CD14-positive monocyte (primary cell): ENCODE measurements at regions not wholly inside any gene's neighbourhood (a gene's known extent, or its start where the extent isn't known, plus 50 kb on each side); places are given as distances from the start of the nearest gene placed in this dataset.

Experiments used
- DNase-seq, 3 donors: peaks; one replicate each; pipeline ENCODE4 v3.0.0-alpha.2; 2011 to 2022
- H2AFZ ChIP-seq: 2 replicates; pipeline ENCODE4 v1.6.0; 2012; ENCODE audit warnings: mild to moderate bottlenecking, low read depth, low read length, inconsistent platforms; ENCODE audit not compliant: insufficient read depth, poor library complexity, severe bottlenecking
- H3K27ac ChIP-seq, 2 donors: 1 replicate in 1 of 2; 2 replicates in 1 of 2; pipeline ENCODE4 v1.5.1; 2012 to 2013; ENCODE audit warnings: low read length in 2 of 2, control low read depth in 1 of 2, inconsistent platforms in 1 of 2, low read depth in 1 of 2, mild to moderate bottlenecking in 1 of 2
- H3K27me3 ChIP-seq, 2 donors: one replicate each; pipeline versions ENCODE4 v1.6.0 to v1.6.1; 2011 to 2013; ENCODE audit warnings: low read length in 2 of 2; ENCODE audit not compliant: control insufficient read depth in 2 of 2, insufficient read depth in 2 of 2
- H3K36me3 ChIP-seq, 2 donors: replicated peaks in 1 of 2; 1 replicate in 1 of 2; 2 replicates in 1 of 2; pipeline versions ENCODE4 v1.5.1 to v1.6.1; 2012 to 2013; ENCODE audit warnings: low read length in 2 of 2, control low read depth in 1 of 2, inconsistent platforms in 1 of 2, mild to moderate bottlenecking in 1 of 2; ENCODE audit not compliant: insufficient read depth in 2 of 2, control insufficient read depth in 1 of 2
- H3K4me1 ChIP-seq, 2 donors: 1 replicate in 1 of 2; 2 replicates in 1 of 2; pipeline versions ENCODE4 v1.5.1 to v1.6.1; 2012 to 2013; ENCODE audit warnings: low read length in 2 of 2, control low read depth in 1 of 2, inconsistent platforms in 1 of 2, mild to moderate bottlenecking in 1 of 2, moderate library complexity in 1 of 2; ENCODE audit not compliant: insufficient read depth in 2 of 2, control insufficient read depth in 1 of 2
- H3K4me2 ChIP-seq: replicated peaks from 2 replicates; pipeline ENCODE3; 2012; ENCODE audit warnings: low read length, moderate library complexity, mild to moderate bottlenecking; ENCODE audit not compliant: poor library complexity, severe bottlenecking; ENCODE audit errors: extremely low read depth
- H3K4me3 ChIP-seq, 3 experiments: fragments of 200-600 bp in 1 of 3; sonication (generic) in 1 of 3; replicated peaks in 1 of 3; 1 replicate in 2 of 3; 2 replicates in 1 of 3; pipeline ENCODE4 v1.5.1; 2011 to 2013; ENCODE audit warnings: low read length in 3 of 3, mild to moderate bottlenecking in 3 of 3, control low read depth in 2 of 3, low read depth in 2 of 3, inconsistent platforms in 1 of 3, moderate library complexity in 1 of 3
- H3K79me2 ChIP-seq: 2 replicates; pipeline ENCODE4 v1.6.0; 2012; ENCODE audit warnings: mild to moderate bottlenecking, control low read depth, inconsistent platforms, low read length, moderate library complexity; ENCODE audit not compliant: insufficient read depth
- H3K9ac ChIP-seq: 2 replicates; pipeline ENCODE4 v1.6.0; 2017; ENCODE audit warnings: low read length, mild to moderate bottlenecking; ENCODE audit not compliant: insufficient read depth, poor library complexity, severe bottlenecking
- H3K9me3 ChIP-seq, 2 donors: replicated peaks in 1 of 2; 1 replicate in 1 of 2; 2 replicates in 1 of 2; pipeline versions ENCODE4 v1.5.1 to v1.6.1; 2012 to 2013; ENCODE audit warnings: low read length in 2 of 2, control low read depth in 1 of 2; ENCODE audit not compliant: control insufficient read depth in 1 of 2, insufficient read depth in 1 of 2
- H4K20me1 ChIP-seq: 2 replicates; pipeline ENCODE4 v1.6.0; 2012; ENCODE audit warnings: mild to moderate bottlenecking, low read length, control low read depth, moderate library complexity; ENCODE audit not compliant: insufficient read depth
- H3K27ac Mint-ChIP-seq, 7 donors: one replicate each; pipeline ENCODE4 v1.8.0; 2020; ENCODE audit warnings: mild to moderate bottlenecking in 7 of 7, mixed read lengths in 7 of 7, moderate library complexity in 6 of 7, inconsistent platforms in 2 of 7
- H3K27me3 Mint-ChIP-seq, 3 donors: one replicate each; pipeline ENCODE4 v1.8.0; 2021 to 2022; ENCODE audit warnings: low read depth in 3 of 3, mild to moderate bottlenecking in 3 of 3, mixed read lengths in 3 of 3, moderate library complexity in 3 of 3, inconsistent platforms in 1 of 3
- H3K36me3 Mint-ChIP-seq, 2 donors: one replicate each; pipeline ENCODE4 v1.8.0; 2020; ENCODE audit warnings: mixed read lengths in 2 of 2, inconsistent platforms in 1 of 2, mild to moderate bottlenecking in 1 of 2
- H3K4me1 Mint-ChIP-seq: one replicate; pipeline ENCODE4 v1.8.0; 2020; ENCODE audit warnings: mild to moderate bottlenecking, mixed read lengths
- H3K4me3 Mint-ChIP-seq, 2 donors: one replicate each; pipeline ENCODE4 v1.8.0; 2020; ENCODE audit warnings: mild to moderate bottlenecking in 2 of 2, mixed read lengths in 2 of 2, moderate library complexity in 1 of 2
- H3K9me3 Mint-ChIP-seq, 7 donors: one replicate each; pipeline ENCODE4 v1.8.0; 2020 to 2022; ENCODE audit warnings: mixed read lengths in 7 of 7, mild to moderate bottlenecking in 6 of 7, moderate library complexity in 6 of 7, inconsistent platforms in 2 of 7
- WGBS: methylation state at CpG from one replicate; pipeline ENCODE4 v1.1.5; 2013; ENCODE audit warnings: missing lambda C conversion rate; ENCODE audit not compliant: insufficient coverage; 5-methylcytosine and 5-hydroxymethylcytosine counted together
- intact Hi-C, 2 donors: fragments of 100-400 bp; cut with micrococcal nuclease; formaldehyde crosslinking; loops; one replicate each; pipeline versions ENCODE4 v1.15.0 to v1.15.1; 2023
- TF ChIP-seq, protein P1 (sequence below): fragments of 200-600 bp; IDR thresholded peaks from one replicate; pipeline ENCODE4 v1.8.0; 2022; ENCODE audit warnings: antibody characterized with exemption, mild to moderate bottlenecking

DNA sequence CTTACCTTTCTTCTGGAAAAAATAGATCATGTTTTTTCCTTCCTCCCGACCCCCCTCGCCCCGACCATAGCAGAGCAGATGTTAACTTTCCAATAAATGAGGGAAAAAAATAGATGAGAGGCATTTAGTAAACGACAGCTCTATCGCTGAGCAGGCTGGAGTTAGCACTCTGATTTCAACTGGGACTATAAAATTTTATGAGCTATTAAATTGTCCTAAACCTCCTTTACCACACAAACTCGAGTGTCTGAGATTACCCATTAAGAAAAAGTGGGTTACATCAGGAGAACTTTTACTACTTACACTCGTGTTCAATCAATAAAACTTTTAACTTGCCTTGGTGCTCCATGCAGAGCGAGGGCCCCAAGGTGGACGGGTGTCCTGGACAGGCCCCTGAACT lies 59.8 kb upstream of the RNU6ATAC start:
- peaks cover 14 to 18% of the 10 kb centered on the region in 2 donors for H3K4me1 ChIP-seq
- no peak overlapping the region for H2AFZ ChIP-seq
- H3K9me3 ChIP-seq = no peaks in the 10 kb centered on the region
- H3K4me3 ChIP-seq = no peak overlapping the region
- H3K79me2 ChIP-seq = no peaks in the 10 kb centered on the region
- H3K4me2 ChIP-seq = no peak overlapping the region
- H3K36me3 Mint-ChIP-seq = no peaks in the 10 kb centered on the region
- intact Hi-C loops = no loop called here
- no peak overlapping the region for H3K27ac Mint-ChIP-seq
- H3K27ac ChIP-seq = no peak overlapping the region
- DNase-seq = no peak
- H3K36me3 ChIP-seq = no peaks in the 10 kb centered on the region
- H3K4me1 Mint-ChIP-seq = peaks cover 20% of the 10 kb centered on the region
- H4K20me1 ChIP-seq = no peaks in the 10 kb centered on the region
- peaks cover 3 to 6% (median 3%) of the 10 kb centered on the region in 3 donors for H3K27me3 Mint-ChIP-seq
- H3K9me3 Mint-ChIP-seq = no peaks in the 10 kb centered on the region
- no peak overlapping the region for H3K4me3 Mint-ChIP-seq
- H3K9ac ChIP-seq = no peak overlapping the region
- 97% methylated on average over 3 of the region's 9 CpGs for WGBS
- no peaks in the 10 kb centered on the region for H3K27me3 ChIP-seq
- TF ChIP-seq, protein P1, sequence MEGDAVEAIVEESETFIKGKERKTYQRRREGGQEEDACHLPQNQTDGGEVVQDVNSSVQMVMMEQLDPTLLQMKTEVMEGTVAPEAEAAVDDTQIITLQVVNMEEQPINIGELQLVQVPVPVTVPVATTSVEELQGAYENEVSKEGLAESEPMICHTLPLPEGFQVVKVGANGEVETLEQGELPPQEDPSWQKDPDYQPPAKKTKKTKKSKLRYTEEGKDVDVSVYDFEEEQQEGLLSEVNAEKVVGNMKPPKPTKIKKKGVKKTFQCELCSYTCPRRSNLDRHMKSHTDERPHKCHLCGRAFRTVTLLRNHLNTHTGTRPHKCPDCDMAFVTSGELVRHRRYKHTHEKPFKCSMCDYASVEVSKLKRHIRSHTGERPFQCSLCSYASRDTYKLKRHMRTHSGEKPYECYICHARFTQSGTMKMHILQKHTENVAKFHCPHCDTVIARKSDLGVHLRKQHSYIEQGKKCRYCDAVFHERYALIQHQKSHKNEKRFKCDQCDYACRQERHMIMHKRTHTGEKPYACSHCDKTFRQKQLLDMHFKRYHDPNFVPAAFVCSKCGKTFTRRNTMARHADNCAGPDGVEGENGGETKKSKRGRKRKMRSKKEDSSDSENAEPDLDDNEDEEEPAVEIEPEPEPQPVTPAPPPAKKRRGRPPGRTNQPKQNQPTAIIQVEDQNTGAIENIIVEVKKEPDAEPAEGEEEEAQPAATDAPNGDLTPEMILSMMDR = no peak

DNA sequence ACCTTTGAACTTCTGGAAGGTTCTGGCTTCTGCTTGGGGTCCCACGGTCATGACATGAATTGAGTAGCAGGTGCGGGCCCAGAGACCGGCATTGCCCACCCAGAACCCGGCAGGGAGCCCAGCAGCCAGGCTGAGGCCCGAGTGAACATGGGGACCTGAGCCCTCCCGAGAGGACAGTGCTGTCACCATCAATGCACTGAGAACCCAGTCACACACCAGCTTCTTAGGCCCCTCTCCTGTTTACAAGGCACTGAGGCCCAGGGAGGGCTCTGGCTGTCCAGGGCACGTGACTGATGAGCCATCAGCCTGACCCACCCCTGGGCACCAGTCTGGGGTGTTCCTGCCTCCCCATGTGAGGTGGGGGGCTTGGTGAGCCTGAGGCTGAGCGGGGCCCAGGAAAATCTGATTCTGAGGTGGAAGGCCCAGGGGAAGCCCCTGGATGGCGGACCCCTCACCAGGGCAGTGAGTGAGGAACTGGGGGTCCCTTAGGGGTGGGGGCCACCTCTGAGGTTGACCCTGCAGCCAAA lies 60.3 kb upstream of the RNU6ATAC start:
- Mint-ChIP-seq H3K4me3 (no peak overlapping the region), H3K36me3 (no peaks in the 10 kb centered on the region), H3K9me3 (peaks cover 0 to 1% (median 0%) of the 10 kb centered on the region in 7 donors), H3K4me1 (peaks cover 20% of the 10 kb centered on the region), H3K27me3 (peaks cover 1 to 6% (median 3%) of the 10 kb centered on the region in 3 donors), H3K27ac (no peak overlapping the region)
- H4K20me1 ChIP-seq = no peaks in the 10 kb centered on the region
- DNase-seq = no peak
- no peaks in the 10 kb centered on the region for H3K79me2 ChIP-seq
- H3K27me3 ChIP-seq = no peaks in the 10 kb centered on the region
- TF ChIP-seq, protein P1 = no peak
- intact Hi-C loops = no loop called here
- no peaks in the 10 kb centered on the region for H3K9me3 ChIP-seq
- no peak overlapping the region for H3K4me2 ChIP-seq
- H3K36me3 ChIP-seq = no peaks in the 10 kb centered on the region
- H3K9ac ChIP-seq = no peak overlapping the region
- H2AFZ ChIP-seq = no peak overlapping the region
- H3K4me1 ChIP-seq = peaks cover 14 to 18% of the 10 kb centered on the region in 2 donors
- H3K4me3 ChIP-seq = no peak overlapping the region
- WGBS = 83% methylated on average over 8 of the region's 9 CpGs
- H3K27ac ChIP-seq = no peak overlapping the region
